GM12891 (cell line): ENCODE measurements at regions not wholly inside any gene's neighbourhood (a gene's known extent, or its start where the extent isn't known, plus 50 kb on each side); places are given as distances from the start of the nearest gene placed in this dataset.

Experiments
- POLR2A ChIP-seq: IDR thresholded peaks from 2 replicates; pipeline ENCODE4 v1.6.1; 2011; ENCODE audit warnings: low read depth, low read length, control low read depth
- POLR2AphosphoS5 ChIP-seq: IDR thresholded peaks from 2 replicates; pipeline ENCODE4 v1.6.1; 2011; ENCODE audit warnings: low read depth, low read length, control low read depth
- POU2F2 ChIP-seq: IDR thresholded peaks from 2 replicates; pipeline ENCODE4 v1.6.1; 2011; ENCODE audit warnings: low read depth, mild to moderate bottlenecking, control low read depth, low read length, moderate library complexity

DNA sequence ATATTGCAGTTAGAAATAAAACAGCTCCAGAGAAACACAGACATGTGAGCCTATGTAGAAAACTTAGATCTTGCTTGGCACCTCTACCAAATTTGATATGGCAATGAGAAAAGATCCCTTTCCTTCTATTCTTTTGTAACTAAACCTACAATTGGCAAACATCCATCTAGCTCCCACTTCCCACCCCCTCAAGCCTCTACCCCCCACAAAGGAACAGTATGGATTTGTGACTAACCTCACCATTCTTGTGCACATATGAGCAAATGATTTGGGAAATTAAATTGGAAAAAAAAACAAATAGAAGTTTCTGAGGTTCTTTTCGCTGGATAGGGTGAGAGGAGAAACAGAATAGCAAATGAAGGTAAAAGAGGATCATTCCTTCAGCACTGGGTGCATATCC, 85.8 kb upstream of the TIAM2 start:
- TF ChIP-seq POLR2AphosphoS5, result no peak
- TF ChIP-seq POLR2A, result no peak
- TF ChIP-seq POU2F2, result no peak
